ENCODE measurements at regions not wholly inside any gene's neighbourhood (a gene's known extent, or its start where the extent isn't known, plus 50 kb on each side); places are given as distances from the start of the nearest gene placed in this dataset.

DNA sequence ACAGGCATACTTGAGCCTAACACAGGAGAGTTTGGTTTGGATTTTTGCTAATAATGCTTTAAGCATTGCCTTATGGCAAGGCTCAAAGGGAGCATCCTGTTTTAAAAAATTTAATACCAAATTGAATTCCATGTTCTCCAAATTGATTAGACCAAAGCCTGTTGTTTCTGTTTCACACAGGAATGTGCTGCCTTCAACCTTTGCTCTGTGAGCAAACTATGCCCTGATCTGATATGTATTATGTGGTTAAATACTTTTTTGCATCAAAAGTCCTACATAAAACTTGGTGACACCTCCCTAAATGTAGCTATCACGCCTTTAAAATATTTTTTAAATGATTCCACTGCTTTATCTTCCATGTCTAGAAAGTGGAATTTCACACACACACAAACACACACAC, 691.4 kb downstream of the CPS1 start:
- Histone ChIP-seq H3K4me1 (replicated peaks in 1 of 4; ENCODE audit: control insufficient read depth in 3 of 4, insufficient read depth in 4 of 4, low read length in 3 of 4) (no peaks in the 10 kb centered on the region; a peak in 1 of 7 replicates), H4K20me1 (replicated peaks in 1 of 2; ENCODE audit: control insufficient read depth in 1 of 2, insufficient read depth in 2 of 2, low read length in 2 of 2) (no peaks in the 10 kb centered on the region), H3K56ac (replicated peaks; ENCODE audit: insufficient read length, low read depth, low read length) (no peak overlapping the region), H3K4me2 (ENCODE audit: insufficient read depth in 1 of 2, low read depth in 2 of 2, low read length in 2 of 2) (no peak overlapping the region), H3K27ac (ENCODE audit: low read depth, low read length) (no peak overlapping the region), H3K36me3 (ENCODE audit: control insufficient read depth in 2 of 4, insufficient read depth in 4 of 4, low read length in 3 of 4) (no peaks in the 10 kb centered on the region), H3K4ac (replicated peaks; ENCODE audit: insufficient read length, low read depth, low read length) (no peak overlapping the region), H3K9me3 (ENCODE audit: insufficient read depth in 2 of 2, low read depth in 1 of 2, low read length in 1 of 2) (no peaks in the 10 kb centered on the region), H3K79me2 (ENCODE audit: control insufficient read depth in 1 of 2, insufficient read depth in 2 of 2, low read length in 2 of 2) (no peaks in the 10 kb centered on the region), H2AK5ac (ENCODE audit: low read depth, low read length) (no peak overlapping the region), H4K5ac (ENCODE audit: insufficient read length, low read depth, low read length) (no peak overlapping the region), H2BK5ac (ENCODE audit: low read depth, low read length) (no peak overlapping the region), H3K14ac (ENCODE audit: insufficient read length) (no peak overlapping the region), H4K91ac (replicated peaks; ENCODE audit: insufficient read length, low read length) (no peak overlapping the region), H3K23me2 (ENCODE audit: low read depth, low read length) (no peaks in the 10 kb centered on the region), H4K8ac (ENCODE audit: extremely low read depth, insufficient read depth, low read length) (no peak overlapping the region), H3K9ac (replicated peaks in 1 of 4; ENCODE audit: extremely low read depth in 1 of 4, low read depth in 3 of 4, low read length in 3 of 4) (no peak overlapping the region), H3K79me1 (ENCODE audit: low read depth, low read length) (no peaks in the 10 kb centered on the region), H2BK20ac (ENCODE audit: low read length) (no peak overlapping the region), H2BK120ac (replicated peaks; ENCODE audit: low read depth, low read length) (no peak overlapping the region), H3K18ac (ENCODE audit: extremely low read depth, low read length) (no peak overlapping the region), H2BK15ac (ENCODE audit: low read length) (no peak overlapping the region), H2BK12ac (ENCODE audit: low read depth, low read length) (no peak overlapping the region), H2AFZ (ENCODE audit: low read length) (no peak overlapping the region), H3K4me3 (ENCODE audit: extremely low read depth in 1 of 4, insufficient read depth in 2 of 4, low read depth in 3 of 4, low read length in 4 of 4) (no peak overlapping the region), H3K23ac (ENCODE audit: insufficient read length) (no peak overlapping the region), H3K27me3 (replicated peaks in 1 of 4; ENCODE audit: control insufficient read depth in 3 of 4, extremely low read depth in 1 of 4, insufficient read depth in 3 of 4, low read length in 3 of 4) (no peaks in the 10 kb centered on the region)
- 86% methylated on average over 1 of the region's 1 CpG; no CpG with 5 or more reads in 1 of the 2 experiments for WGBS, 2 experiments (ENCODE audit: extremely low coverage in 1 of 2, insufficient coverage in 1 of 2, insufficient read length in 1 of 2, insufficient replicate concordance in 2 of 2, low coverage in 1 of 2, low lambda C conversion rate in 2 of 2, missing lambda C conversion rate in 1 of 2)
- no peak for DNase-seq (ENCODE audit: low read depth in 1 of 2, low spot score in 2 of 2)
- POLR2A ChIA-PET (ENCODE audit: partially characterized antibody) = no interaction called here
- CTCF ChIA-PET (ENCODE audit: partially characterized antibody) = no interaction called here
- TF ChIP-seq CHD1 (IDR thresholded peaks at IDR 0.05; ENCODE audit: low read depth, low read length) = no peak
- TF ChIP-seq, protein P1, sequence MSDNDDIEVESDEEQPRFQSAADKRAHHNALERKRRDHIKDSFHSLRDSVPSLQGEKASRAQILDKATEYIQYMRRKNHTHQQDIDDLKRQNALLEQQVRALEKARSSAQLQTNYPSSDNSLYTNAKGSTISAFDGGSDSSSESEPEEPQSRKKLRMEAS (IDR thresholded peaks at IDR 0.05) = no peak
- no peak for TF ChIP-seq MAFK (IDR thresholded peaks at IDR 0.05; ENCODE audit: low read depth, low read length)
- TF ChIP-seq SP1 (IDR thresholded peaks at IDR 0.05; ENCODE audit: low read depth, low read length) = no peak
- no peak for TF ChIP-seq EGR1 (IDR thresholded peaks at IDR 0.05; ENCODE audit: borderline replicate concordance, low read depth, low read length)
- TF ChIP-seq CEBPB (IDR thresholded peaks at IDR 0.05; ENCODE audit: low read depth, low read length) = no peak
- TF ChIP-seq EZH2 (IDR thresholded peaks at IDR 0.05; ENCODE audit: low read depth, low read length, severe bottlenecking) = no peak
- no peak for TF ChIP-seq NANOG (IDR thresholded peaks at IDR 0.05; ENCODE audit: insufficient read depth, low read depth, low read length, poor library complexity, severe bottlenecking)
- TF ChIP-seq, protein P2, sequence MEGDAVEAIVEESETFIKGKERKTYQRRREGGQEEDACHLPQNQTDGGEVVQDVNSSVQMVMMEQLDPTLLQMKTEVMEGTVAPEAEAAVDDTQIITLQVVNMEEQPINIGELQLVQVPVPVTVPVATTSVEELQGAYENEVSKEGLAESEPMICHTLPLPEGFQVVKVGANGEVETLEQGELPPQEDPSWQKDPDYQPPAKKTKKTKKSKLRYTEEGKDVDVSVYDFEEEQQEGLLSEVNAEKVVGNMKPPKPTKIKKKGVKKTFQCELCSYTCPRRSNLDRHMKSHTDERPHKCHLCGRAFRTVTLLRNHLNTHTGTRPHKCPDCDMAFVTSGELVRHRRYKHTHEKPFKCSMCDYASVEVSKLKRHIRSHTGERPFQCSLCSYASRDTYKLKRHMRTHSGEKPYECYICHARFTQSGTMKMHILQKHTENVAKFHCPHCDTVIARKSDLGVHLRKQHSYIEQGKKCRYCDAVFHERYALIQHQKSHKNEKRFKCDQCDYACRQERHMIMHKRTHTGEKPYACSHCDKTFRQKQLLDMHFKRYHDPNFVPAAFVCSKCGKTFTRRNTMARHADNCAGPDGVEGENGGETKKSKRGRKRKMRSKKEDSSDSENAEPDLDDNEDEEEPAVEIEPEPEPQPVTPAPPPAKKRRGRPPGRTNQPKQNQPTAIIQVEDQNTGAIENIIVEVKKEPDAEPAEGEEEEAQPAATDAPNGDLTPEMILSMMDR (IDR thresholded peaks at IDR 0.05; ENCODE audit: control extremely low read depth in 1 of 3, insufficient read depth in 1 of 3, low read depth in 1 of 3, low read length in 3 of 3) = no peak
- TF ChIP-seq FOSL1 (IDR thresholded peaks at IDR 0.05; ENCODE audit: insufficient read depth, low read depth, low read length) = no peak
- no peak for TF ChIP-seq JUN (IDR thresholded peaks at IDR 0.05; ENCODE audit: low read depth, low read length)
- no peak for TF ChIP-seq TAF1 (IDR thresholded peaks at IDR 0.05; ENCODE audit: low read depth, low read length)
- TF ChIP-seq SIRT6 (IDR thresholded peaks at IDR 0.05; ENCODE audit: low read length) = no peak
- no peak for FAIRE-seq
